Left forelimb (tissue), 1 donor: ENCODE measurements at regions not wholly inside any gene's neighbourhood (a gene's known extent, or its start where the extent isn't known, plus 50 kb on each side); places are given as distances from the start of the nearest gene placed in this dataset.

Experiments used
- DNase-seq: peaks from one replicate; pipeline ENCODE4 v3.0.0-alpha.2; 2018; ENCODE audit warnings: low spot score

DNA sequence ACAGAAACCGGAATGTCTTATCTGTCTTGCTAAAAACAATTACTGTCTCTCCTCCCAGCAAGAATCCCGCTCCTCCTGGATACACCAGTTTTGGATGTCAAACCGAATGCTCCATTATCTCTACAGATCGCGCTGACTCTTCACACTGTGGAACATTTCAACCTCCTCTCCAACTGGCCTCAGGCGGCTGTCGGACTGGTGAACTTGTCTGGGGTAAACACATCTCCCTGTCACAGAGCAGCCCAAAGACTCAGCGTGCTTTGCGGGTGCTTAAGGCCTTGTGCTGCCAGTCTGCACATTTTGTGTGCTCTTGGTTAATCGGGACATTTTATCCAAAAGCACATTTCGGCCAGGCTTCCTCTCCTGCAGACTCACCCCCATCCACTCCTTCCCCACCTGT, 173.1 kb downstream of the ICOS start:
- DNase-seq: no peak

DNA sequence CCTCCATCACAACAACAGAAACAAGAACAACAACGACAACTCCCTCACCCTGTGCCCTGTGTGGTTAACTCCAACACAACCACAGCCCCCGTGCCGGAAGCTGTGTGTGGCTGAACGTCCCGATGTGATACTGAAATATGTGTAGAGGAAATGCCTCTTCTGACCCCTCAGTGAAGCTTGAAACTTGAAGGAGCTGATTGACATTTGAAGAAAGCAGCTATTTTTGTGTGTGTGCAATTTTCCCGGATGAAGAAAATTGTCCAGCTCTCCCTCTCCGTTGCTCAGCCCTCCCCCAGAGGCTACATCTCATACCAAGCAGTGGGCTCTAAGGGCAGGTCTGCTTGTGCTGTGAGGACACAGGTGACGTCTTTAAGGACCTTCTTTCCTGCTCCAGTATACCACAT, 173.8 kb downstream of the ICOS start:
- DNase-seq: no peak

DNA sequence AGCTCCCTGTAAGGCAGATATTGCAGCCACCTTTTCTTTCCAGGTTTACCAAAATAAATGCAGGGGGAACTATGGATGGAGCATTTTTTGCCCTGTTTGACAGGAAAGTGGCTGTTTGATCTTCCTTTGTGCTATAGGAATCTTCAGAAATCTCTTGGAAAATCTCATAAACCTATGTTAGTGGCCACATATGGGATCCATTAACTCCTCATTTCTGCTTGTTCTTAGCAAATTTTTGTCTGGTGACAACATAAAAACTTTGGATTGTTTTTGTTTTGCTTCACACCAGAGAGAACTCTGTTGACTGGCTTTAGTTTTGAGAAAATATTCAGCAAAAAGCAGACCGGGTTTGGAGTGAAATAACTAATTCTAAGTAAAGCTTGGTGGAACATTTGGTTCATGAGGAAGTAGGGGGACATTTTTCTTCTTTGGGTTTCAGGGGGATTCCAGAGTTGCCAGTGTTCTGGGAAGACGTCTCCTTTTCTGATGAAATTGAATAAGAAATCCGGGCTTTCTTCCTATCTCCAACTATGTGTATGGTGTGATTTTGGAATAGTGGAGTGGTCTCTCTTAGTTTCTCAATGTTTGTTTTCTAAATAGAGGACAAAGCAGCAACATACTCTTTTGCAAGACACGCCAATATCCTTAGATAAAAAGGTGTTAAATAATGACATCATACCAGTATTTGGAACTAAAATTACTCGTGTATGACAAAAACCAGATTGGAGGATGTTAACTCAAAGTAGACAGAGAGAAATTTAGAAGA, 174.4 kb downstream of the ICOS start:
- DNase-seq: no peak

DNA sequence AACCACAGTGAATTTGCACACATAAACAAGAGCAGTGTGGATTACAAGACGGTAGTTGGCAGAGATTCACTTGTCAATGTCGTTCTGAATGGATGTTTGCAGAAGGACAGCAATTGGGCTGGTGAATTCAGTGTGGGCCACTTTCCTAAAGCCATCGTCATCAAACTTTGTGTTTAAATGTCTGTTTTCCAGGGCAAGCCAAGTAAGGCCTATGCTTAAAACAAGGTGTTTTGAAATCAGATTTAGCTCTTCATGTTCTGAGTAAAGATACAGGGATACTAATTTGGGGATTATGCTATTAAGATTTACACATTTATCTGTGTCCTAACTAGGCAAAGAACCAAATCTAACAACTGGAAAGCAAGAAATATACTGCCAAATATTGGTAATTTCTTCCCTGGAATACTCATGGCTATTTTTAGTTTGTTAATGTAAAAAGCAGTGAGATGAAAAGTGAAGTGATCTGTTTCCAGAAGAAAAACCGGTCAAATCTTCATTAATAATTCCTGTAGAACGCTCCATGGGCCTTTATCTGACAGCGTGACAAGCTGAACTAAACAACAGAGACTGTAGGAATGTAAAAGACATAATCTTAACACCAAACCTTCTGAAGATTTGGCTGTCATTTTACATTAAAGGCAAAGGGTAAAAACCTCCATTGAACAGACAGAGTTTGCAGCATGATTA, 175.7 kb downstream of the ICOS start:
- no peak for DNase-seq

DNA sequence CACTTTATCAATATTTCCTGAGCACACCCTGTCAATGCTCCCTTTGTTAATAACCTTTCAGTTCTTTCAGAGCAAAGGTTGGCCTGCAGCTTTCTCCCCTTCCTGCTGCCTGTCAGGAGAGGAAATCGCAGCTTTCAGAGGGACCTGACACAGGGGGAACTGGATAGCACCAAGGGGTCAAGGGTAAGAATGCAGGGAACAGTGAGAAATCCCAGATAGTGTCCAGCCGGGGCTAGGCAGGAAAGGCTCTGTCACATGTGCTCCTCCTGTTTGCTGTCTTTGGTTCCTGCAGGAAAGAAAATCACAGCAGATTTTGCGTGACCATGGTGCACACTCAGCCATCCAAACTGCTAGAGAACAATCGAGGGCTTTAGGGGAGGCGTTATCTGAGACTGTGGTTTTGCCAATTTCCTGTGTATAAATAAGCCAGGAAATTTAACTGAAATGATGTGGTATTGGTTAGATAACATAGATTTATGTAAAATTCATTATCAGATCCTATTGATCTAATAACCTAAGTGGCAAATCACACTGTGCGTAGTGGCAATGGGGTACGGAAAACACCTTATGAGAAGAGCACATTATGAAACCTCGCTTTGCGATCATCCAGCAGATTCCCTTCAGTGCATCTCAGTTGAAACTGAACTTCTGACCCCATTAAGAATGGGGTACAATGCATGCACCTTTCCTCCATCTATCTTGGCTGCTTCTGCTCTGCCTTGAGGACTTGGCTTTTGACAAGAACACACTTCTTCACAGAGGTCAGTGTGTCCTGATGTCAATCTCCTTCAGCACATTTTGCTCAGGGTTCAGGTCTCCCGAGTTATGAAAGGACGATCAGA, 178.0 kb downstream of the ICOS start:
- no peak for DNase-seq

DNA sequence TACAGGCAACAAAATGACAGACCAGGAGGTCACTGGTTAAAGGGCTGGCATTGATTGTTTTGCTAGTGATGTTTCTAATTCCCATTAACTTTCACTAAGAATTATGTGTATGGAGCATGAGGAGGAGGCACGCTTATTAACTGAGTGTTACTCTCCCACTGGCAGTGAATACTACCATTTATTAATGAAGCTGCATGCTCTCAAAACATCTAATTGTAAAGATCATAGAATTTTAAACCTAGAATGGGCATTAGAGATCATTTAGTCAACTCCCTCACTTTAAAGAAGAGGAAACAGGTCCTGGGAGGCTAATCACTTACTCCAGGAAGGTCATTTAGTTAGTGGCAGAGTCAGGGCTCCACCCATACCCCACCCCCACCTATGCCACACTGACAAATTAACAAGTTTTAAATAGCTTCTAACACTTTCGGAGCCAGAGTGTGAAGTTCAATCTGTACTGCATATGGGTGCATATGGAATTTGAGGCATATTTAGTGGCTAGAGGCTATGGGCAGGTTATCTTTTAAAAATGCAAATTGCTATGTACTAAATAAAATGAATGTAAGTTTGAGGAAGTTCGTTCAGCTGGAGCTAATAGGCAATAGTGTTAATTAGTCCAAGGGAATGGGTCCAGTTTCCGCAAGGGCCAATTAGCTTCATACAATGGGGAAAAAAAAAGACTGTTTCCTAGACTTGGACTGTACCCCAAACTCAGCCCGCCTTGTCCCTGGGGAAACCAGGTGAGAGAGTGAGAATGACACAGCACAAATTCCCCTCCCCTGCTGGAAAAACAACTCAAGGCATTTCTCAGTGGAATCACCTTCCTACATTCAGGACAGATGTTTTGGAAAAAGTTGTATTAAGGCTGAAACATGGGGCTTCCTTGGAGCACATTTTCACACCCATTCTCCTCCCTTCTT, 178.8 kb downstream of the ICOS start:
- DNase-seq: no peak

DNA sequence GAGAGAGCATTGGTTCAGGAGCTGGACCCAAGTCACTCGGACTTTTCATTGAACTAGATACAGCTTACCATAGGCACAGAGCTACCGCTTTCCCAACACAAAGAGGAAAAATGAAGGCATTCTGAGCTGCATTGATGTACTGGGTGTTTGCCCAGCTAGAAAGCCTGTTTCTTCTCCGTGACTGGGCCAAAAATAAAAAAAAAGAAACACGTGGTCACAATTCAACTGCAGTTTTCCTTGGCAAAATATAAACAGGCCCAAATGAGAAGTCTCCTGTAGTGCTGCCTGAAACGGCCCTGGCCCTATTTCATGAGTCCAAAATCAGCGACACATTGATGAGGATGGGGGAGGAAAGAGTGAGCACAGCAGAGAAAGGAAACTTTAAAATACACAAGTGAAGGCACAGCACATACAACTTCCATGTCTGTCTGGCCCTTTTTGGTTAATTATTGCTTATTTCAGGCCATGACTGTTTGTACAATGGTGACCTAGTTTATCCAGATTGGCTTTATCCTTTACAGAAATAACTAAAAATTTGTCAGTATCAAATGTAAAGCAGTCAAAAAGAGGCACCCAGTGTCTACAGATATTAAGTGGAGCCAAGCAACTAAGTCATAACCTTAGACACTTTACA, 179.7 kb downstream of the ICOS start:
- DNase-seq: no peak

DNA sequence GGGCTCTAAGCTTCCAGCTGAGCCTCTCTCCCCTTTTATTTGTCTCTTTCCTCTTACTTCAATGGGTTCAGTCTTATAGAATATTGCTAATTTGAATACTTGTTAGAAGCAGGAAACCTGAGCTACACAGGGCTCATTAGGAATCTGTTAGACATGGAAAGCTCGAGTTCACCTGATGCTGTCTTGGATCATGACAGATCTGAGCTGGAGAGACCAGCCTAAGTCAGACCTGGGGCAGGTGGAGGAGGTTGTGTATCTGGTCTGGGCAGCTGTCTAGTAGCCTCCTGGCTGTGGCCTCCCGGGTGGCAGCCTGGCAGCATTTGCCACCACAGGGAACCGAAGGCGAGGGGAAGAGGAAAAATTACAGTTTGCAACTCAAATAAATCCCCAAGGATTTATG, 185.9 kb downstream of the ICOS start:
- DNase-seq: no peak

DNA sequence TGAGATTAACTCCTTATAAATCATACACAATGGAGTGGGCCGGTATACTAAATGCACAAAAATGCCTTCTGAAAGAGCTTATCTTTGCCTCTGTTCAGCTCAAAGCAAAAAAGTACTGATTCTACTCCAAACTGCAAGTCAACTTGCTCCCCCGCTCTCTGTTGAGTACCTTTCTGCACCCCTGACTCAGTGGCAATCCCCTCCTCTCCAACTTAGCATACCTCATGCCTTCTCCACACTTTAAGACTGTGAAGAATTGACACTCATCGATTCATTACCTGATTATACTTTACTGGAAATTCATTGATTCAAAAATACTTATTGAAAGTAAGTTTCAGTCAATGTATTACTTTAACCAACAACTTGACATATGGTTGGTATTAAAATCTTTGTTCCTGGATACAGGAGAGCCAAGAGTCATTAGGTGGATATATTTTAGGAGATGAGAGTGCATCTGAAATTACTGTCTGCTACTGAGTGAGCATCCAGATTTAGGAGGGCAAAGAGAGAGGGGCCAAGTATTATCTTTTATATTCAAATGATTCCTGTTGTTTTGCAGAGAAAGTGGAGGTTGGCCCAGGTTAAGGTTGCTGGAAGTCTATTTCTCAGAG, 187.7 kb downstream of the ICOS start:
- no peak for DNase-seq

DNA sequence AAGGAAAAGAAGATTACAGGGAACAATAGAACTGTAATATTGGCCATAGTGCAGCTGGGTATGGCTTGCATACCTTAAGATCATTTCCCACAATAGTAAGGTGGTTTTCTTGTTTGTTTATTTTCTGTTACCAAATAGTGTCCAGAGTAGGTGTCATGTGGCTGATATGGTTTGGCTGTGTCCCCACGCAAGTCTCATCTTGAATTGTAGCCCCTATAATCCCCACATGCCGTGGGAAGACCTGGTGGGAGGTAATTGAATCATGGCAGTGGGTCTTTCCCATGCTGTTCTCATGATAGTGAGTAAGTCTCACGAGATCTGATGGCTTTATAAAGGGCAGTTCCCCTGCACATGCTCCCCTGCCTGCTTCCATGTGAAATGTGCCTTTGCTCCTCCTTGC, 190.1 kb downstream of the ICOS start:
- DNase-seq: no peak

DNA sequence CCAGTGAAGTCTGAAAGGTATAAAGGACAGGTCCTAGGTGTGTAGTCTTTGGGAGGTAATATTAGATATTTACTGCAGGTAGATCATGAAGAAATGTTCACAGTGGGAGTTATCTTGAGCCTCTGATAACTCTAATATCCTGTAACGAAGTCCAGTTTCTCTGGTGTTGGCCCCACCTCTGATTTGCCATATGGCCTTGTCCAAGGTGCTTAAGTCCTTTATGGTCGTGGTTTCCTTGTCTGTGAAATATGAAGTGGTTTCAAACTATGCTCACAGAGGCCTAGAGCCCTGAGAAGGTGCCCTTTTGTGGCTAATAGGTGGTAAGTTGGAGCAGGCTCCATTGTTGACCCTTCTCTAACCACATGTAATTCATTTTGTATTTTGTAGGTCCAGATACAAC, 190.7 kb downstream of the ICOS start:
- no peak for DNase-seq

DNA sequence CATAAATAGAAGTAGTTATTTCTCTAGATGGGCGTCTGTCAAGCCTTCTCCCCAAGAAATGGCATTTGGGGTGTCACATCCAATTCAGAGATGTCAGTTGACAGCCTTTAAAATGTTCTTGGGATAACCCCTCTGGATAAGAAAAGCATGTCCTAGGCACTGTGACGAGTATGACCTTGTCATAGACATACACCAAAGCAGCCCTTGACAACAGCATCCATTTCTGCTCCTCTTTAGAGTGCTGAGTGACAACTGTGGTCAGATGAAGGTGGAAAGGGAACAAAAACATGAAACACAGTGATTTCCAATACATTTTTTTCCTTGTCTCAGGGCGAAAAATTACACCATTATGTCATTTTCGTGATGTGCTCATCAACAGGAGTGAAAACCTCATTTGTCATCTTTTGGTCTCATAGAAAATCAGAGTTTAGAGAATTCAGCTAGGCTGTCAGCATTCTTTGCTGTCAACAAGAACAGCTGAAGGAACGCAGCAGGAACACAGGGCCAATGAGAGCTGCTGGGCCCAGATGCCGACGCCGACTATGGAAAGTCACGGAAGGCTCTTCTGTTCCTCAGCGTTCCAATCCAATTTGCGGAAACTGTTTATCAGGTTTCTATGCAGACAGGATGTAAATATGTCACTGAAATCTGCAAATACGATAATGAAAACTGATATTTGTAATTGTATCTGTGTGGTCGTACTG, 193.2 kb downstream of the ICOS start:
- DNase-seq: no peak

DNA sequence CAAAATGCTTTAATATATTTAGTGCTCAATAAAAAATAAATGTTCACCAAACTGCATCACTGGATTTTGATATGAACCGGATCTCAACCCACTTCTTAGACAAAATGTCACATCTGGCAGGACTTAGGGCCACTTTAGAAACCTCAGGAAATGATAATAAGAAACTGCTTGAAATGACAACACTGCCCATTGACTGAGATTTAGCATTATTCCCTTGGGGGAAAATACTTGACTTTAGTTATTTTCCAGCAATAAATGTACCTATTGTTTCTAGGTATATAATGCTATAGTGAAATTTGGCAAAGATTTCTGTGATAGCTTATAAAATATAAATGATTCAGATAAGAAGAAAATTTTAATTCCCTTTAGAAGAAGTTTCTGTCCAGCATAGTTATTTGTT, 195.1 kb downstream of the ICOS start:
- no peak for DNase-seq

DNA sequence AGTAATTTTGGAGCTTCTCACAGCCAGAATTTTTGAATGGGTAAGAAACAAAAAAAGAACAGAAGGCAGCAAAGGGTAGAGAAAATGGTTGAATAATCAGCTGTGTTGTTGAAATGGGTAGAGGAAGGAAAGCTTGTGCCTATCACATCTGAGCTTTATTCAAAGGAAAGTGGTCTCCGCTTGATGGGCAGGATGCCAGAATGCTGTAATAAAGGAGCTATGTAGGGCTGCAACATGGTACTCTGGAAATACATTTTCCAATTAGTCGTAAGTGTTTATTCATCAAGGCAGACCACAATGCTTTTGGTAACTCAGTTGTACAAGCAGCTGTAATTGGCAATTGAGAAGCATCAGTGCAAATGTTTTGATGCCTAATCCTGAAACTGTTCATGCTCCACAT, 196.9 kb downstream of the ICOS start:
- DNase-seq: no peak

DNA sequence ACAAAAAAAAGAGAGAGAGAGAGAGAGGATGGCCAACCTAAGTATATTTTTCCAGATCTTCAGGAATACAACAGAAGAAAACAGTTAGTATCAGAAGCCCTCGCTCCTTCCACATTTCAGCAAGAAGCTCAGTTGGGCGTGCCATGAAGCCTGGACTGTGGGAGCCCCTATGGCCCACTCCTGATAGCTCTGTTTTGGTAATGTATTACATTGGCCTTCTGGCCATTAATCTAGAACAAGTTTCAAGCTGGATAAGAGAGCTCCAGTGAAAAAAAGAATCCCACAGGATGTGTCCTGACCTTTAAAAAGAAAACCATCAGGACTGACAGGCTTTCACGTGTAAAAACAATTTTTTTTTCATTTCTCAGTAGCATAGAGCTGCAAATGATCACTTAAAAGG, 197.9 kb downstream of the ICOS start:
- no peak for DNase-seq

DNA sequence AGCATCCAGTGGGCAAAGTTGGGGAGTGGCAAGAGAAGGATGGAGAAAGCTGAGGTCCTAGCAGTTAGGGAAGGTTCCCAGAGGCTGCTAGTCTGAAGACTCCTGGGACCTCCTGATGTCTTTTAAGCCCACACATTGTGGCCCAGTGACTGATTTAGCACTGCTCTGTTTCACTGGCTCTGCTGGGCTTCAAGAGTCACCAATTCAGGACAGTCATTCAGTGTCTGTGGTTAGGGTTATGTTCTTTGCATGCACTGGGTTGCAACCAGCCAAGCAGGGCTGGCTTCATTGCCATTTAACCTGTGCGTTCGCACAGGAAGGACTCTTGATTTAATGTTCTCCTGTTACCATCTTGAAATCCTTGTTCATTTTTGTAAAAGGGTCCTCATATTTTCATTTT, 199.2 kb downstream of the ICOS start:
- DNase-seq: no peak

DNA sequence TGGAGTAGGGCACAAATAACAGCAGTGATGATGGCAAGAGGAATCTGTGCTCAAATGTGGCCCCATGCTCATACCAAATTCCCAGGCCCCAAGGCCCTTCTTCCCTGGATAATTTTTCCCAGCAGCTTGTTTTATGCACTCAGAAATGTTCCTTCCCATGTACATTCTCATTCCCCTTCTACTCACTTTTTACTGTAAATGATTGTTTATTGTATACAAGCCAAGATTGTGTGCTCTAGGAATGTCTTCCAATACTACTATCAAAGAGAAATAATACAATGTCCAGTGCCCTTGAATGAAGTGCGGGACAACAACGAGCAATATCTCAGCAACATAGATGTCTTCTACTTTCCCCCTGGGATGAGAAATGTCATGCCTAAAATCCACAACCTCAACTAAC, 201.6 kb downstream of the ICOS start:
- no peak for DNase-seq

DNA sequence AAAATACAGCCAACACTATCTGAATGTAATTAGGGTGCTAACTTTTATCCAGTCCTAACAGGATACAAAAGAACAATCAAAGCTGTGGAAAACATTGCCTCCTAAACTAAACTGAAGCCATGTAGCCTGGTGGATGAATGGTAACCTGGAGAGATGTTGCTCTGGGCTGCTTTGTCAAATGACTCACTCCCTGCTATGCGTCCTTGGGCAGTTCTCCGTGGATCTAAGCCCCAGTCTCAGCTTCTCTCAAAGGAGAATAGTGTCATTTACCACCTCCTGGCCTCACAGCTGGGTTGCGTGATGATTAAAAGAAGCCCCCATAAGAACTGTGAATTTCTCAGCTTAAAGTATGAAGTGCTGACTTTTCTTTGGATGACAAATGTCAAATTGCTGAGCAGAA, 203.7 kb downstream of the ICOS start:
- DNase-seq: no peak

DNA sequence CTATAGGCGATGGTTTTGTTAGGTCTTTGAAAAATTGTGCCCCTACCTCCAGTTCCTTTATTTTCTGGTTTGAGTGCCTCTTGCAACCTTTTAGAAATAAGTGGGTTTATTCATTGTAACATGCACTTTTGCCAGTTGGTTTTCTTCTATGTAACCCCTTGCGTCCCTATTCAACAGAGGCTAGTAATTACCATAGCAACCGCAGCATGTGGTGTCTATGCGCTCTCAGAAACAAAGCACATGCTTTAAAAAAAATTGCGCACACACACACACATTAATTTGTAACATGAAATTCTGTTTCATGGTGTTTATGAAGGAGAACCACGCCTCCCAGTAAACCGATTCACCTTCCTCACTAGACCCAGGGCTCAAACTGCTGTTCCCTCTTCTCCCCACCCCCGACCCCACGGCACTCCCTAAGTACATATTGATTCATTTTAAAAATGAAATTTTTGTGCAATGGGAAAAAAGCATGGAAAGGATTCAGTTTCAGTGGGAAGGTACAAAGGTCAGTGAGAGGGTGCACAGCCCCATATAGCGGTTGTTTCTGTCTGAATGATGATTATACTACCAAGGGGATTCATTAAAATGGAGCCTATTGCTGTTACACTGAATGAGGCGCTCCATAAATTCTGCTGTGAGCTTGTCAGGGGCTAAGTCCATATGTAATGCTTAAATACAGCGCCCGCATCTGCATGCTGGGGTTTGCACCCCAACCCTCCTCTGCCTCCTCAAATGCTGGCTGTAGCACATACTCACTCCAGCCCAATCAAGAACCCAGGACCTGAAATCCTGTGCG, 206.9 kb downstream of the ICOS start:
- no peak for DNase-seq

DNA sequence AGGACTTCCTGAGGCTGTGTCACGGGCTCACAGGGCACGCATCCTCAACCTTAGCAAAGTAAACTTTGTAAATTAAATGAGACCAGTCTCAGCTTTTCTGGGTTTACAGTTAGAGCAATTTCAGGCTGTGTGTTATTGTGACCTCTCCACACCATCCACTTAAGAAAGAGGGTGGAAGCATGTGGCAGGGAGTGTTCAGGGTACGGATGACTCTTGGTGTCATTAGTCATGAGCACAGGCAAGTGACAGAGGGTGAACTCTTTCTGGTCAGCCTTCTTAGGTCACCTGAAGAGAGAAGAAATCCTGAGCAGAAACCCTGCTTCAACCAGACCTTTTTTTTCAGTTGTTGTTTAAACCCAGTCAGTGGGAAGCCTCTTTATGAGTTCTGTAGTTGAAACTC, 207.9 kb downstream of the ICOS start:
- DNase-seq: no peak
